Glutamatergic neuron (in vitro differentiated cells): ENCODE measurements at regions not wholly inside any gene's neighbourhood (a gene's known extent, or its start where the extent isn't known, plus 50 kb on each side); places are given as distances from the start of the nearest gene placed in this dataset.
A peak's percentile ranks its signal among the peaks of the same experiment; 100 is the strongest.

Experiments
- DNase-seq: peaks from one replicate; pipeline ENCODE4 v3.0.0; 2022
- H3K27ac Mint-ChIP-seq: one replicate; pipeline ENCODE4 v1.8.0; 2020; ENCODE audit warnings: mild to moderate bottlenecking, mixed read lengths, inconsistent platforms; ENCODE audit not compliant: unreplicated experiment
- H3K27me3 Mint-ChIP-seq: one replicate; pipeline ENCODE4 v1.8.0; 2020; ENCODE audit warnings: mild to moderate bottlenecking, moderate library complexity, mixed read lengths, inconsistent platforms; ENCODE audit not compliant: unreplicated experiment
- H3K36me3 Mint-ChIP-seq: one replicate; pipeline ENCODE4 v1.8.0; 2020; ENCODE audit warnings: mild to moderate bottlenecking, mixed read lengths, inconsistent platforms; ENCODE audit not compliant: unreplicated experiment
- H3K4me1 Mint-ChIP-seq: one replicate; pipeline ENCODE4 v1.8.0; 2020; ENCODE audit warnings: mild to moderate bottlenecking, low read depth, mixed read lengths, inconsistent platforms; ENCODE audit not compliant: unreplicated experiment
- H3K4me3 Mint-ChIP-seq: one replicate; pipeline ENCODE4 v1.8.0; 2020; ENCODE audit warnings: mild to moderate bottlenecking, mixed read lengths, inconsistent platforms; ENCODE audit not compliant: unreplicated experiment
- H3K9me3 Mint-ChIP-seq: one replicate; pipeline ENCODE4 v1.8.0; 2020; ENCODE audit warnings: mild to moderate bottlenecking, moderate library complexity, mixed read lengths, inconsistent platforms; ENCODE audit not compliant: unreplicated experiment
- TF ChIP-seq, protein P1 (sequence below): fragments of 200-600 bp; sonication (generic); IDR thresholded peaks from one replicate; pipeline ENCODE4 v1.5.0; 2021; ENCODE audit not compliant: partially characterized antibody, unreplicated experiment

DNA sequence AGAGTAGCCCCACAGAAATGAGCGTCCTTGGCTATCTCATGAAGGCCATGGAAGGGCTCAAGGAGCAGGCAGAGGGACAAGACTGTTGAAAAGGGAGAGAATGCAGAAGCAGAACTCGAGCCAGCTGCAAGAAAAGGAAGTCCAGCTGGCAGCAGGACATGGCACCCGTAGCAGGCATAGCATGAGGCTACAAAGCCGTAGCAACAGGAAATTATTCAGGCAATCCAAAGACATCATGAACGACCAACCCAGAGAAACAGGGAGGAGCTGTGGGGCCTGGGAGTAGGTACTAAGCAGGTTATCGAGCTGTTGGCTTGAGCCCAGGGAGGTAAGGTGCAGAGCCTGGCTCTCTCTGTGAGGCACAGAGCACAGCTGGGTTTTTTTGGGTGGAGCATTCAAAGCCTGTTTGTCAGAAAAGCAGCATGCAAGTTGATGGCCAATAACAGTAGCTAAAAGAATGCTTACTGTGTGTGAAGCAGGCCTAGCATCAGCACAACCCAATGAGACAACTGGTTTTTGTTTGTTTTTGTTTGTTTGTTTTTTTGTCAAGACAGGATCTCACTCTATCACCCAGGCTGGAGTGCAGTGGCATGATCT is 144.0 kb upstream of the SMAD3 start:
- Mint-ChIP-seq H3K36me3 (peaks cover 8% of the 10 kb centered on the region), H3K9me3 (peaks cover 2% of the 10 kb centered on the region), H3K27me3 (peaks cover 2% of the 10 kb centered on the region), H3K4me3 (no peak overlapping the region), H3K27ac (no peak overlapping the region), H3K4me1 (no peaks in the 10 kb centered on the region)
- DNase-seq: no peak
- TF ChIP-seq, protein P1, sequence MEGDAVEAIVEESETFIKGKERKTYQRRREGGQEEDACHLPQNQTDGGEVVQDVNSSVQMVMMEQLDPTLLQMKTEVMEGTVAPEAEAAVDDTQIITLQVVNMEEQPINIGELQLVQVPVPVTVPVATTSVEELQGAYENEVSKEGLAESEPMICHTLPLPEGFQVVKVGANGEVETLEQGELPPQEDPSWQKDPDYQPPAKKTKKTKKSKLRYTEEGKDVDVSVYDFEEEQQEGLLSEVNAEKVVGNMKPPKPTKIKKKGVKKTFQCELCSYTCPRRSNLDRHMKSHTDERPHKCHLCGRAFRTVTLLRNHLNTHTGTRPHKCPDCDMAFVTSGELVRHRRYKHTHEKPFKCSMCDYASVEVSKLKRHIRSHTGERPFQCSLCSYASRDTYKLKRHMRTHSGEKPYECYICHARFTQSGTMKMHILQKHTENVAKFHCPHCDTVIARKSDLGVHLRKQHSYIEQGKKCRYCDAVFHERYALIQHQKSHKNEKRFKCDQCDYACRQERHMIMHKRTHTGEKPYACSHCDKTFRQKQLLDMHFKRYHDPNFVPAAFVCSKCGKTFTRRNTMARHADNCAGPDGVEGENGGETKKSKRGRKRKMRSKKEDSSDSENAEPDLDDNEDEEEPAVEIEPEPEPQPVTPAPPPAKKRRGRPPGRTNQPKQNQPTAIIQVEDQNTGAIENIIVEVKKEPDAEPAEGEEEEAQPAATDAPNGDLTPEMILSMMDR: no peak

DNA sequence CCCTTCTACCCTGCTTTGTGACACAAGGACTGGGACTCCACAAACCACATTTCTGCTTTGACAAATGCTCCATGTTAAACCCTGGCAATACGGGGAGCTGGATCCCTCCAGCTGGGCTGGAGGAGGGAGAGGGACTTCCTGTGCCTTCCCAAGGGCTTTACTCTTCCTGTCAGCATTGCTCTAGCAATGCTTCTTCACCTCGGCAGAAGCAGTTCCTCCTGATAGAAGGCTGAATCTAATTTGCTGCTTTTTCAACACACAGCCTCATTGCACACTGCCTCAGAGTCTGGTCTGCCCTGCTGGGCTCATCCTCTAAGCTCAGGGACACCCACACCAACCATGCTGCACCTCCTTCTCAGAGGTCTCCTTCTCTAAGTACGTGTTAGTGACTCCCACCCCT is 142.8 kb upstream of the SMAD3 start:
- no peak overlapping the region for H3K27ac Mint-ChIP-seq
- TF ChIP-seq, protein P1: no peak
- H3K27me3 Mint-ChIP-seq: peaks cover 2% of the 10 kb centered on the region
- H3K9me3 Mint-ChIP-seq: peaks cover 2% of the 10 kb centered on the region
- H3K36me3 Mint-ChIP-seq: peaks cover 8% of the 10 kb centered on the region
- H3K4me1 Mint-ChIP-seq: no peaks in the 10 kb centered on the region
- H3K4me3 Mint-ChIP-seq: no peak overlapping the region
- DNase-seq: no peak

DNA sequence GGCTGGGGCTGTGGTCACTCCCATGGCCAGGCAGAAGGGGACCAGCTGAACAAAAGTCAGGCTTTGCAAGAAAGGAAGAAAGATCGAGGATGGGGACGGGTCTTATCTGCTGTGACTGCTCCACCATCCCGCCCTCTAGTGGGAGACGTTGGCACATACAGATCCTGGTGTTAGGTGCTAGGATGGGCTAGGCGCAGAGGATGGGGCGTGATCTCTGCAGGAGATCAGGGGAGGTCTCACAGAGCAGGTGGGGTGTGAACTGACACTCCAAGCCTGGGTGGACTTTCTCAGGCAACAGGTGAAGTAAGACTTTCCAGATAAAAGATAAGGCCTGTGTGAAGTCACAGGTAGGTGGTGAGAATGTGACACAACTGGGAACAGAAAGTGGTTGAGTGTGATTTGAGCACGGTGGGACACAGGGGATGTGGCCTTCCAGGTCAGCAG is 141.9 kb upstream of the SMAD3 start:
- no peaks in the 10 kb centered on the region for H3K4me1 Mint-ChIP-seq
- TF ChIP-seq, protein P1: peak; percentile 62
- peaks cover 8% of the 10 kb centered on the region for H3K36me3 Mint-ChIP-seq
- peaks cover 2% of the 10 kb centered on the region for H3K27me3 Mint-ChIP-seq
- H3K27ac Mint-ChIP-seq: no peak overlapping the region
- no peak overlapping the region for H3K4me3 Mint-ChIP-seq
- H3K9me3 Mint-ChIP-seq: peaks cover 2% of the 10 kb centered on the region
- DNase-seq: peak; percentile 60

DNA sequence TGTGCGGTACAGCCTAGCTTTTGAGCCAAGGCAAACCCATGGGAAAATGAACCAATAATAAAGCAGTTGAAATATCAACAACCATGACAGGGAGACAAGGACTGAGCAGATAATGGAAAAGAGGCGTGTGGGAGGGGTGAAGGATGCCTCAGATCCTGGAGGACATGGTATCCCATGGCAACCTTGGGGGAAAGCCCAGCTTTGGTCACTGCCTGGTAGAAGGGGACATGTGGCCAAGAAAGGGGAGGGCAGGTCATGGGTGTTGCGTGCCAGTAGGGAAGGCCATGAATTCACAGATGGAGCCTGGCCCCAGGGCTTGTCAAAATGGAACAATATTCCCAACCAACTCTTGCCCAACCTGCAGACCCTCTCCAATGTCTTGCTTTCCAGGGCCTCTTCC is 140.5 kb upstream of the SMAD3 start:
- Mint-ChIP-seq H3K9me3 (peaks cover 2% of the 10 kb centered on the region), H3K36me3 (peaks cover 8% of the 10 kb centered on the region), H3K27ac (no peak overlapping the region), H3K4me3 (no peak overlapping the region), H3K4me1 (no peaks in the 10 kb centered on the region), H3K27me3 (peaks cover 2% of the 10 kb centered on the region)
- no peak for DNase-seq
- TF ChIP-seq, protein P1: no peak

DNA sequence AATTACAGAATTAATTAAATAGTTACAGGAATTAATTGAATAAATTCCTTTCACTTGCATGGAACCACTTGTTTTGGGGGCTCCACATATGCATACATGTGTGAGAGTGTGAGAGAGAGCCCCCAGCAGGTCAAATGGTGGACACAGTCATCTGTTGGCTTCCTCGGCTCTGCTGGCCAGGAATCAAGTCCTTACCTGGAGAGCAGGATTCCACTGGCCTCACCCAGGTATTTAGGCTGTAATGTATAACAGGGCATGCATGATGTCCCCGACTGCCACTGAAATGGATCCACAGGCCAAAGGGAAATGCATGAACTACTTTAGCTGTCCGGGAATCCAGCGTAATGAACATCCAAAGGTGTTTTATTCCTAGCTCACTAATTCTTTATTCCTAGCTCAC is 139.7 kb upstream of the SMAD3 start:
- no peak for DNase-seq
- peaks cover 8% of the 10 kb centered on the region for H3K36me3 Mint-ChIP-seq
- TF ChIP-seq, protein P1: no peak
- no peak overlapping the region for H3K4me3 Mint-ChIP-seq
- H3K27me3 Mint-ChIP-seq: no peaks in the 10 kb centered on the region
- H3K4me1 Mint-ChIP-seq: no peaks in the 10 kb centered on the region
- H3K9me3 Mint-ChIP-seq: peaks cover 2% of the 10 kb centered on the region
- H3K27ac Mint-ChIP-seq: no peak overlapping the region
